OCI-LY7 (cell line): ENCODE measurements at regions not wholly inside any gene's neighbourhood (a gene's known extent, or its start where the extent isn't known, plus 50 kb on each side); places are given as distances from the start of the nearest gene placed in this dataset.

Experiments used
- BruUV-seq: library from RNA; stranded (reverse); fragments of 400-500 nt; replicated peaks from 2 replicates; lab custom pipeline; 2021; lab: Mats Ljungman, UMichigan
- CTCF ChIA-PET: fragments of 300-600 bp; sonication (Branson Sonifier 250); formaldehyde crosslinking; loops from one replicate; lab custom pipeline; 2022; ENCODE audit warnings: antibody characterized with exemption; ENCODE audit not compliant: unreplicated experiment; lab: Charles Lee
- POLR2A ChIA-PET: fragments of 300-600 bp; sonication (Branson Sonifier 250); formaldehyde crosslinking; loops from one replicate; lab custom pipeline; 2022; ENCODE audit warnings: antibody characterized with exemption; lab: Charles Lee
- DNase-seq: peaks from one replicate; pipeline ENCODE4 v3.0.0-alpha.2; 2015; ENCODE audit warnings: low spot score
- H2AFZ ChIP-seq: fragments of 200-600 bp; sonication (generic), shearing (Covaris generic); 2 replicates; pipeline ENCODE4 v1.6.1; 2014; ENCODE audit warnings: mild to moderate bottlenecking, antibody characterized with exemption, low read length, moderate library complexity
- H3K27ac ChIP-seq: fragments of 200-600 bp; sonication (generic); 2 replicates; pipeline ENCODE4 v1.5.1; 2014; ENCODE audit warnings: mixed run types, low read depth, mild to moderate bottlenecking, moderate library complexity, low read length, inconsistent platforms; ENCODE audit not compliant: poor library complexity, severe bottlenecking
- H3K36me3 ChIP-seq: fragments of 200-600 bp; sonication (generic); 2 replicates; pipeline ENCODE4 v1.6.1; 2014; ENCODE audit warnings: mild to moderate bottlenecking, antibody characterized with exemption, low read length, moderate library complexity, mixed read lengths; ENCODE audit not compliant: insufficient read depth
- H3K4me1 ChIP-seq: fragments of 200-600 bp; sonication (generic); 2 replicates; pipeline ENCODE4 v1.5.1; 2014; ENCODE audit warnings: mild to moderate bottlenecking, low read length; ENCODE audit not compliant: insufficient read depth, poor library complexity, severe bottlenecking
- H3K4me2 ChIP-seq: fragments of 200-600 bp; sonication (generic); 2 replicates; pipeline ENCODE4 v1.6.1; 2014; ENCODE audit warnings: mild to moderate bottlenecking, low read length
- H3K4me3 ChIP-seq: fragments of 200-600 bp; sonication (generic); 2 replicates; pipeline ENCODE4 v1.5.1; 2014; ENCODE audit warnings: mild to moderate bottlenecking, low read depth, low read length; ENCODE audit not compliant: poor library complexity, severe bottlenecking
- H3K79me2 ChIP-seq: fragments of 200-600 bp; sonication (generic); 2 replicates; pipeline ENCODE4 v1.6.1; 2016; ENCODE audit warnings: low read depth, mild to moderate bottlenecking, low read length, moderate library complexity, mixed read lengths; ENCODE audit not compliant: insufficient read depth
- H3K9me2 ChIP-seq: fragments of 200-600 bp; sonication (generic); 2 replicates; pipeline ENCODE4 v1.6.1; 2016; ENCODE audit warnings: mild to moderate bottlenecking, low read length, mixed read lengths; ENCODE audit not compliant: insufficient read depth
- H3K9me3 ChIP-seq: fragments of 200-600 bp; sonication (generic); 2 replicates; pipeline ENCODE4 v1.6.1; 2014; ENCODE audit warnings: mild to moderate bottlenecking, mixed run types, low read length, mixed read lengths
- H4K20me1 ChIP-seq: fragments of 200-600 bp; sonication (generic); 2 replicates; pipeline ENCODE4 v1.6.1; 2014; ENCODE audit warnings: mild to moderate bottlenecking, antibody characterized with exemption, low read length, moderate library complexity, mixed read lengths; ENCODE audit not compliant: insufficient read depth
- CTCF ChIP-seq: fragments of 200-600 bp; sonication (generic); conservative IDR thresholded peaks from 2 replicates; pipeline ENCODE4 v1.5.1; 2014; ENCODE audit warnings: mild to moderate bottlenecking, antibody characterized with exemption, low read length, moderate library complexity, mixed read lengths
- EZH2phosphoT487 ChIP-seq: fragments of 200-600 bp; sonication (generic); IDR thresholded peaks from 2 replicates; pipeline ENCODE4 v1.6.1; 2018; ENCODE audit warnings: low read depth, borderline replicate concordance, mild to moderate bottlenecking, mixed run types, antibody characterized with exemption, low read length, moderate library complexity, mixed read lengths
- intact Hi-C: fragments of 100-400 bp; cut with micrococcal nuclease; formaldehyde crosslinking; loops from one replicate; pipeline ENCODE4 v1.10.0; 2022; ENCODE audit not compliant: unreplicated experiment

- H3K4me3 ChIP-seq, result no peak overlapping the region
- no peak for DNase-seq
- CTCF ChIA-PET, result no interaction called here
- POLR2A ChIA-PET, result no interaction called here
- BruUV-seq, result no TSS peak
- H3K79me2 ChIP-seq, result no peaks in the 10 kb centered on the region
- H3K9me3 ChIP-seq, result no peaks in the 10 kb centered on the region
- H2AFZ ChIP-seq, result no peak overlapping the region
- no peaks in the 10 kb centered on the region for H4K20me1 ChIP-seq
- intact Hi-C loops, result no loop called here
- no peaks in the 10 kb centered on the region for H3K4me1 ChIP-seq
- no peak for TF ChIP-seq CTCF
- no peak for TF ChIP-seq EZH2phosphoT487
- no peaks in the 10 kb centered on the region for H3K36me3 ChIP-seq
- H3K27ac ChIP-seq, result no peak overlapping the region
- no peak overlapping the region for H3K4me2 ChIP-seq
- H3K9me2 ChIP-seq, result no peaks in the 10 kb centered on the region
Observed at GRCh38 chr13:69604698-69605097, 502.9 kb upstream of the ATXN8OS start.

- Histone ChIP-seq H2AFZ (no peak overlapping the region), H3K4me1 (no peaks in the 10 kb centered on the region), H3K36me3 (no peaks in the 10 kb centered on the region), H3K79me2 (no peaks in the 10 kb centered on the region), H3K4me2 (no peak overlapping the region), H3K4me3 (no peak overlapping the region), H3K27ac (no peak overlapping the region), H4K20me1 (no peaks in the 10 kb centered on the region), H3K9me3 (no peaks in the 10 kb centered on the region), H3K9me2 (no peaks in the 10 kb centered on the region)
- intact Hi-C loops, result no loop called here
- TF ChIP-seq CTCF (no peak), EZH2phosphoT487 (no peak)
- no peak for DNase-seq
- POLR2A ChIA-PET, result interaction anchor here (0.7 kb wide), 1 partner anchor 173 kb away, joined by 3 read pairs; no protein-coding TSS in a partner anchor
- CTCF ChIA-PET, result no interaction called here
- BruUV-seq, result no TSS peak
Observed at GRCh38 chr13:69603144-69603853, 504.3 kb upstream of the ATXN8OS start.

GRCh38 chr13:69601661-69602060 is 506.0 kb upstream of the ATXN8OS start:
- CTCF ChIA-PET, result no interaction called here

More at GRCh38 chr13:69601661-69602060, 506.0 kb upstream of the ATXN8OS start:
- no peak for DNase-seq
- no peak overlapping the region for H2AFZ ChIP-seq
- no peak overlapping the region for H3K4me3 ChIP-seq
- no peaks in the 10 kb centered on the region for H3K9me3 ChIP-seq
- H3K9me2 ChIP-seq, result no peaks in the 10 kb centered on the region
- intact Hi-C loops, result no loop called here
- POLR2A ChIA-PET, result interaction anchor here (0.7 kb wide), 2 partner anchors 25 to 1169 kb away, joined by 3 read pairs; no protein-coding TSS in a partner anchor
- H3K79me2 ChIP-seq, result no peaks in the 10 kb centered on the region
- TF ChIP-seq CTCF (no peak), EZH2phosphoT487 (no peak)
- H3K4me1 ChIP-seq, result no peaks in the 10 kb centered on the region
- BruUV-seq, result no TSS peak
- H4K20me1 ChIP-seq, result no peaks in the 10 kb centered on the region
- H3K27ac ChIP-seq, result no peak overlapping the region
- H3K36me3 ChIP-seq, result no peaks in the 10 kb centered on the region
- H3K4me2 ChIP-seq, result no peak overlapping the region
